K562 (cell line): ENCODE measurements at regions not wholly inside any gene's neighbourhood (a gene's known extent, or its start where the extent isn't known, plus 50 kb on each side); places are given as distances from the start of the nearest gene placed in this dataset.

ENCODE experiments used
- ATAC-seq: fragments of 200-7000 bp; cut with Tn5 transposase; 3 replicates; pipeline ENCODE4 v1.9.1; 2020; ENCODE audit warnings: moderate library complexity
- BruUV-seq: library from RNA; stranded (reverse); fragments of 400-500 nt; replicated peaks from 2 replicates; lab custom pipeline; 2021; lab: Mats Ljungman, UMichigan
- CTCF ChIA-PET: fragments of 300-600 bp; formaldehyde crosslinking; extraction: SDS; loops from one replicate; lab custom pipeline; 2021; ENCODE audit warnings: low intra/inter-chr PET ratio; lab: Yijun Ruan, JAX
- POLR2A ChIA-PET: fragments of 300-600, 350-650 bp; sonication (Branson Sonifier 250); formaldehyde crosslinking; extraction: SDS; loops from one replicate; lab custom pipeline; 2021; ENCODE audit warnings: antibody characterized with exemption, inconsistent platforms; lab: Yijun Ruan, JAX
- DNase-seq, 4 experiments: peaks; one replicate each; pipeline versions ENCODE4 v3.0.0 to v3.0.0-alpha.2; 2011 to 2018; ENCODE audit warnings: low spot score in 3 of 4, mixed read lengths in 3 of 4; ENCODE audit errors: extremely low read depth in 1 of 4
- FAIRE-seq: peaks from 2 replicates; lab custom pipeline; 2011; peaks lifted over from hg19 to GRCh38; lab: Jason Lieb, UNC
- H2AFZ ChIP-seq: 2 replicates; pipeline ENCODE4 v1.6.0; 2011; ENCODE audit warnings: low read depth, low read length, control low read depth, inconsistent platforms
- H3K27ac ChIP-seq: fragments of 200-600 bp; 3 replicates; pipeline ENCODE4 v1.8.0; 2011; ENCODE audit warnings: low read depth, mild to moderate bottlenecking, control low read depth, inconsistent platforms, low read length, moderate library complexity, mixed read lengths; ENCODE audit errors: extremely low read depth
- H3K27me3 ChIP-seq, 2 experiments: fragments of 300-600 bp in 1 of 2; 2 replicates in 1 of 2; 3 replicates in 1 of 2; pipeline versions ENCODE4 v1.6.0 to v1.8.0; 2011; ENCODE audit warnings: inconsistent platforms in 2 of 2, low read length in 2 of 2, mild to moderate bottlenecking in 1 of 2, mixed read lengths in 1 of 2, moderate library complexity in 1 of 2; ENCODE audit not compliant: control insufficient read depth in 2 of 2, insufficient read depth in 2 of 2
- H3K36me3 ChIP-seq: fragments of 300-600 bp; 3 replicates; pipeline ENCODE4 v1.8.0; 2011; ENCODE audit warnings: mild to moderate bottlenecking, low read length, inconsistent platforms; ENCODE audit not compliant: control insufficient read depth, insufficient read depth
- H3K4me1 ChIP-seq, 2 experiments: fragments of 200-600 bp in 1 of 2; replicated peaks in 1 of 2; 2 replicates in 1 of 2; 3 replicates in 1 of 2; pipeline versions ENCODE4 v1.5.1 to v1.8.0; 2011; ENCODE audit warnings: inconsistent platforms in 2 of 2, low read length in 2 of 2, mild to moderate bottlenecking in 1 of 2, mixed read lengths in 1 of 2, moderate library complexity in 1 of 2; ENCODE audit not compliant: control insufficient read depth in 2 of 2, insufficient read depth in 2 of 2
- H3K4me2 ChIP-seq: 2 replicates; pipeline ENCODE4 v1.6.1; 2011; ENCODE audit warnings: low read length, control low read depth, inconsistent platforms, mixed read lengths; ENCODE audit not compliant: insufficient read depth
- H3K4me3 ChIP-seq: fragments of 200-600 bp; sonication (generic), shearing (Covaris generic); 2 replicates; pipeline ENCODE4 v1.5.1; 2016; ENCODE audit warnings: control low read depth, inconsistent platforms
- H3K79me2 ChIP-seq: fragments of 200-600 bp; 3 replicates; pipeline ENCODE4 v1.8.0; 2011; ENCODE audit warnings: low read length, inconsistent platforms; ENCODE audit not compliant: control insufficient read depth, insufficient read depth
- H3K9ac ChIP-seq, 2 experiments: 2 replicates each; pipeline versions ENCODE4 v1.6.0 to v1.6.1; 2011; ENCODE audit warnings: low read depth in 2 of 2, low read length in 2 of 2, control low read depth in 1 of 2, inconsistent platforms in 1 of 2, mild to moderate bottlenecking in 1 of 2, mixed read lengths in 1 of 2; ENCODE audit not compliant: insufficient read depth in 1 of 2
- H3K9me1 ChIP-seq: one replicate; pipeline ENCODE4 v1.6.0; 2011; ENCODE audit warnings: inconsistent platforms, mild to moderate bottlenecking, low read length, moderate library complexity; ENCODE audit not compliant: control insufficient read depth, insufficient read depth
- H3K9me3 ChIP-seq: replicated peaks from 2 replicates; pipeline ENCODE4 v1.5.1; 2011; ENCODE audit warnings: low read depth, low read length, inconsistent platforms; ENCODE audit not compliant: control insufficient read depth, insufficient read depth
- H4K20me1 ChIP-seq: replicated peaks from 2 replicates; pipeline ENCODE4 v1.6.1; 2011; ENCODE audit warnings: low read length, inconsistent platforms, mixed read lengths; ENCODE audit not compliant: control insufficient read depth, insufficient read depth
- CUX1 ChIP-seq: fragments of 200-800 bp; sonication (Bioruptor generic); IDR thresholded peaks from 2 replicates; pipeline ENCODE4 v1.6.1; 2016; ENCODE audit warnings: missing genetic modification characterization, missing compliant biosample characterization
- MCM3 ChIP-seq: fragments of 450-650 bp; IDR thresholded peaks from 2 replicates; pipeline ENCODE4 v1.6.1; 2016
- MLX ChIP-seq, 2 experiments: fragments of 450-650 bp in 1 of 2; sonication (generic) in 1 of 2; formaldehyde crosslinking; conservative IDR thresholded peaks; 2 replicates each; pipeline versions ENCODE4 v1.4.0 to v1.8.1; 2020 to 2022; ENCODE audit warnings: mild to moderate bottlenecking in 1 of 2, missing genetic modification reagents in 1 of 2
- NELFE ChIP-seq: IDR thresholded peaks from 2 replicates; pipeline ENCODE4 v1.6.1; 2011; ENCODE audit warnings: mild to moderate bottlenecking; ENCODE audit not compliant: insufficient read depth, insufficient read length
- PCBP1 ChIP-seq: fragments of 200-400 bp; formaldehyde crosslinking; IDR thresholded peaks from 2 replicates; pipeline ENCODE4 v1.6.1; 2018; ENCODE audit warnings: mild to moderate bottlenecking, low read depth, low read length; ENCODE audit not compliant: poor library complexity, severe bottlenecking
- SMARCB1 ChIP-seq: IDR thresholded peaks from 2 replicates; pipeline ENCODE4 v1.6.1; 2011; ENCODE audit warnings: improper control_type of control experiment, low read depth; ENCODE audit not compliant: insufficient read length
- TOE1 ChIP-seq, 2 experiments: fragments of 450-650 bp in 1 of 2; sonication (generic) in 1 of 2; formaldehyde crosslinking in 1 of 2; IDR thresholded peaks; 2 replicates each; pipeline versions ENCODE4 v1.7.1 to v1.8.0; 2016 to 2022; ENCODE audit warnings: borderline replicate concordance in 2 of 2, mild to moderate bottlenecking in 2 of 2, antibody characterized with exemption in 1 of 2, inconsistent platforms in 1 of 2, low read depth in 1 of 2, missing genetic modification reagents in 1 of 2, moderate library complexity in 1 of 2
- TRIM24 ChIP-seq, 2 experiments: fragments of 450-650 bp; IDR thresholded peaks; 2 replicates each; pipeline ENCODE4 v1.6.1; 2016
- ZKSCAN1 ChIP-seq: fragments of 150-350 bp; IDR thresholded peaks from 2 replicates; pipeline ENCODE4 v1.6.1; 2016; ENCODE audit warnings: low read depth, low read length
- WGBS: fragments of 100-300 bp; shearing (Covaris generic); methylation state at CpG from one replicate; pipeline ENCODE4 v1.1.6; 2016; ENCODE audit warnings: low coverage, mixed read lengths; ENCODE audit not compliant: insufficient coverage; ENCODE audit errors: missing lambda C conversion rate; 5-methylcytosine and 5-hydroxymethylcytosine counted together
- in situ Hi-C: fragments of 300-500 bp; cut with MboI; formaldehyde crosslinking; loops from 4 replicates; pipeline ENCODE4 v1.15.0; 2018; ENCODE audit warnings: inconsistent platforms, mixed read lengths
- intact Hi-C: fragments of 100-400 bp; cut with micrococcal nuclease; formaldehyde crosslinking; loops from 2 replicates; pipeline ENCODE4 v1.14.2; 2022
- TF ChIP-seq, protein P1 (sequence below): fragments of 450-650 bp; IDR thresholded peaks from 2 replicates; pipeline ENCODE4 v1.6.1; 2016; ENCODE audit warnings: borderline replicate concordance
- TF ChIP-seq, protein P2 (sequence below): sonication (generic); formaldehyde crosslinking; IDR thresholded peaks from 2 replicates; pipeline ENCODE4 v1.8.0; 2022; ENCODE audit warnings: mild to moderate bottlenecking, missing genetic modification reagents, borderline replicate concordance

DNA sequence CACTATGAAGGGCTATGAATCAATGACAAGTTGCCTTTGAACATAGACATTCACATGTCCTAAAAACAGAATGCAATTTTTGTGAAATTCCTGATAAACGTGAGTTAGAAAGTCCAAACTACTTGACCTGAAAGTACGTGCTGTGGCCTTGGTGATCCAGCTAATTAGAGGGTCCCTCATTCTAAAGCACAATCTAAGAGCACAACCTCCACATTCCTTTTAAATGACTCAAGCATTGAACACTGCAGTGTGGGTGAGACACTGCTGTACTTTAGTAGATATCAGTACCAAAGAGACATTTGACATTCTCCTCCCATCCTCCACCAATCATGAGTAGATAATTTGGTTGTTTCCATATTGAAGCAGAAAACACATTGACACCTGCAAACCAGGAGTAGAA lies 73.5 kb downstream of the FAM47B start (continued):
- TF ChIP-seq ZKSCAN1 (no peak), MLX (CRISPR knock-in tag; conservative IDR thresholded peaks at IDR 0.05) (no peak), NELFE (no peak), SMARCB1 (no peak), TOE1 (IDR thresholded peaks at IDR 0.05; ENCODE audit: borderline replicate concordance) (no peak), TOE1 (CRISPR knock-in tag; IDR thresholded peaks at IDR 0.05; ENCODE audit: borderline replicate concordance, low read depth) (no peak)
- TF ChIP-seq, protein P1, sequence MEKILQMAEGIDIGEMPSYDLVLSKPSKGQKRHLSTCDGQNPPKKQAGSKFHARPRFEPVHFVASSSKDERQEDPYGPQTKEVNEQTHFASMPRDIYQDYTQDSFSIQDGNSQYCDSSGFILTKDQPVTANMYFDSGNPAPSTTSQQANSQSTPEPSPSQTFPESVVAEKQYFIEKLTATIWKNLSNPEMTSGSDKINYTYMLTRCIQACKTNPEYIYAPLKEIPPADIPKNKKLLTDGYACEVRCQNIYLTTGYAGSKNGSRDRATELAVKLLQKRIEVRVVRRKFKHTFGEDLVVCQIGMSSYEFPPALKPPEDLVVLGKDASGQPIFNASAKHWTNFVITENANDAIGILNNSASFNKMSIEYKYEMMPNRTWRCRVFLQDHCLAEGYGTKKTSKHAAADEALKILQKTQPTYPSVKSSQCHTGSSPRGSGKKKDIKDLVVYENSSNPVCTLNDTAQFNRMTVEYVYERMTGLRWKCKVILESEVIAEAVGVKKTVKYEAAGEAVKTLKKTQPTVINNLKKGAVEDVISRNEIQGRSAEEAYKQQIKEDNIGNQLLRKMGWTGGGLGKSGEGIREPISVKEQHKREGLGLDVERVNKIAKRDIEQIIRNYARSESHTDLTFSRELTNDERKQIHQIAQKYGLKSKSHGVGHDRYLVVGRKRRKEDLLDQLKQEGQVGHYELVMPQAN, result no peak
- TF ChIP-seq, all 486 proteins: peak for 0

GRCh38 chrX:35017284-35017683 lies 74.7 kb downstream of the FAM47B start:
- Histone ChIP-seq H3K9me3 (no peaks in the 10 kb centered on the region), H3K79me2 (no peaks in the 10 kb centered on the region), H3K9ac (no peak overlapping the region), H2AFZ (no peak overlapping the region), H3K27me3 (no peaks in the 10 kb centered on the region), H3K4me2 (no peak overlapping the region), H3K9me1 (no peaks in the 10 kb centered on the region), H3K4me3 (no peak overlapping the region), H3K36me3 (no peaks in the 10 kb centered on the region), H3K4me1 (no peaks in the 10 kb centered on the region), H4K20me1 (no peaks in the 10 kb centered on the region), H3K27ac (no peak overlapping the region)
- CTCF ChIA-PET, result no interaction called here
- 0% methylated on average over 2 of the region's 2 CpGs for WGBS
- in situ Hi-C loops, result no loop called here
- no peak for DNase-seq
- FAIRE-seq, result no peak
- no peak for ATAC-seq
- intact Hi-C loops, result no loop called here
- POLR2A ChIA-PET, result interaction anchor here (0.6 kb wide), 1 partner anchor 99 kb away, joined by 3 read pairs; no protein-coding TSS in a partner anchor
- no TSS peak for BruUV-seq
- TF ChIP-seq PCBP1 (no peak), MCM3 (no peak), CUX1 (CRISPR knock-in tag) (no peak), TRIM24 (IDR thresholded peaks at IDR 0.05) (no peak)
- TF ChIP-seq, protein P2, sequence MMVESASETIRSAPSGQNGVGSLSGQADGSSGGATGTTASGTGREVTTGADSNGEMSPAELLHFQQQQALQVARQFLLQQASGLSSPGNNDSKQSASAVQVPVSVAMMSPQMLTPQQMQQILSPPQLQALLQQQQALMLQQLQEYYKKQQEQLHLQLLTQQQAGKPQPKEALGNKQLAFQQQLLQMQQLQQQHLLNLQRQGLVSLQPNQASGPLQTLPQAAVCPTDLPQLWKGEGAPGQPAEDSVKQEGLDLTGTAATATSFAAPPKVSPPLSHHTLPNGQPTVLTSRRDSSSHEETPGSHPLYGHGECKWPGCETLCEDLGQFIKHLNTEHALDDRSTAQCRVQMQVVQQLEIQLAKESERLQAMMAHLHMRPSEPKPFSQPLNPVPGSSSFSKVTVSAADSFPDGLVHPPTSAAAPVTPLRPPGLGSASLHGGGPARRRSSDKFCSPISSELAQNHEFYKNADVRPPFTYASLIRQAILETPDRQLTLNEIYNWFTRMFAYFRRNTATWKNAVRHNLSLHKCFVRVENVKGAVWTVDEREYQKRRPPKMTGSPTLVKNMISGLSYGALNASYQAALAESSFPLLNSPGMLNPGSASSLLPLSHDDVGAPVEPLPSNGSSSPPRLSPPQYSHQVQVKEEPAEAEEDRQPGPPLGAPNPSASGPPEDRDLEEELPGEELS (CRISPR knock-in tag), result no peak
